Loucy (cell line): ENCODE measurements at regions not wholly inside any gene's neighbourhood (a gene's known extent, or its start where the extent isn't known, plus 50 kb on each side); places are given as distances from the start of the nearest gene placed in this dataset.

ENCODE experiments used
- H2AFZ ChIP-seq: fragments of 200-600 bp; sonication (generic); 2 replicates; pipeline ENCODE4 v1.6.0; 2016; ENCODE audit warnings: antibody characterized with exemption, mild to moderate bottlenecking, low read length, moderate library complexity
- H3F3A ChIP-seq: fragments of 200-600 bp; 2 replicates; pipeline ENCODE4 v1.6.0; 2016; ENCODE audit warnings: antibody characterized with exemption, low read depth, mild to moderate bottlenecking
- H3K27me3 ChIP-seq: fragments of 200-600 bp; sonication (generic); 2 replicates; pipeline ENCODE4 v1.6.1; 2014; ENCODE audit warnings: low read length, mild to moderate bottlenecking; ENCODE audit not compliant: insufficient read depth, poor library complexity, severe bottlenecking
- H3K36me3 ChIP-seq: fragments of 200-600 bp; sonication (generic); 2 replicates; pipeline ENCODE4 v1.6.1; 2016; ENCODE audit warnings: low read length; ENCODE audit not compliant: insufficient read depth
- H3K4me1 ChIP-seq: fragments of 200-600 bp; sonication (generic); 2 replicates; pipeline ENCODE4 v1.5.1; 2014; ENCODE audit warnings: low read length, mild to moderate bottlenecking; ENCODE audit not compliant: insufficient read depth, poor library complexity, severe bottlenecking
- H3K4me2 ChIP-seq: fragments of 200-600 bp; sonication (generic); 2 replicates; pipeline ENCODE4 v1.6.0; 2014; ENCODE audit warnings: antibody characterized with exemption, low read length, low read depth, mild to moderate bottlenecking; ENCODE audit not compliant: poor library complexity, severe bottlenecking
- H3K4me3 ChIP-seq: fragments of 200-600 bp; sonication (generic); 2 replicates; pipeline ENCODE4 v1.5.1; 2014; ENCODE audit warnings: low read length, mild to moderate bottlenecking, mixed read lengths; ENCODE audit not compliant: poor library complexity, severe bottlenecking
- H3K79me2 ChIP-seq: fragments of 200-600 bp; sonication (generic); 2 replicates; pipeline ENCODE4 v1.6.1; 2014; ENCODE audit warnings: low read length; ENCODE audit not compliant: insufficient read depth
- H3K9ac ChIP-seq: fragments of 200-600 bp; sonication (generic); 2 replicates; pipeline ENCODE4 v1.6.0; 2014; ENCODE audit warnings: mild to moderate bottlenecking, low read depth, low read length, moderate library complexity; ENCODE audit not compliant: poor library complexity, severe bottlenecking
- H3K9me2 ChIP-seq: fragments of 200-600 bp; sonication (generic); replicated peaks from 2 replicates; pipeline ENCODE4 v1.6.1; 2016; ENCODE audit warnings: low read depth, low read length, mixed read lengths
- H3K9me3 ChIP-seq: fragments of 200-600 bp; sonication (generic); 2 replicates; pipeline ENCODE4 v1.6.1; 2014; ENCODE audit warnings: mild to moderate bottlenecking, antibody characterized with exemption, low read length, low read depth; ENCODE audit not compliant: insufficient read depth
- H4K20me1 ChIP-seq: fragments of 200-600 bp; sonication (generic); 2 replicates; pipeline ENCODE4 v1.6.0; 2014; ENCODE audit warnings: antibody characterized with exemption, low read length, mild to moderate bottlenecking; ENCODE audit not compliant: insufficient read depth, poor library complexity, severe bottlenecking
- EZH2phosphoT487 ChIP-seq: fragments of 200-600 bp; IDR thresholded peaks from 2 replicates; pipeline ENCODE4 v1.6.1; 2018; ENCODE audit warnings: antibody characterized with exemption, mild to moderate bottlenecking, moderate library complexity, borderline replicate concordance
- TF ChIP-seq, protein P1 (sequence below): fragments of 200-600 bp; sonication (generic); conservative IDR thresholded peaks from 2 replicates; pipeline ENCODE4 v1.5.1; 2014; ENCODE audit warnings: mild to moderate bottlenecking, antibody characterized with exemption, low read length

DNA sequence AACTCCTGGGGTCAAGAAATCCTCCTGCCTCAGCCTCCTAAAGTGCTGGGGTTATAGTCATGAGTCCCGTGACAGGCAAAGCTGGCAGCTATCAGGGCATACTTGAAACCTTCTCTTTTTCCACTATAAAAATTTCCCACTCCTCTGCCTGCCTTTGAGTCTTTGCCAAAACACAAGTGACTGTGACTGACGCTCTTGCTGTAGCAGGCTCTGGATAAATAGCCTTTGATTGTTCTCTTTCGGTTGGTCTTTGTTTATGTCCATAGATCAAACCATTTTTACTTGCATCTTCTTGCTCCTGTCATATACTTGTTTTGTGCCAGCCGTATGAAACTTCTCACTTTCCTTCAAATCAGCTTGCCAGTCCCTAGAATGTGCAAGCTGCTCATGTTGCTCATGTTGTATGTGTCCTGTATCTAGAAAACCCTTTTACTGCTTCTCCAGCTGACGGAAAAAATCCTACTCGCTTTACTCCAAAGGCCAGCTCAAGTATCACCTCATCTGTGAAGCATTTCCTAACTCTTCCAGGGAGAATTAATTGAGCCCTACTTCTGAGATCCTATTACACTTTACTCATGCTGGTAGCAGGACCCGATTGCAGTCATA is 73.1 kb downstream of the RESF1 start:
- no peak overlapping the region for H3K4me3 ChIP-seq
- H3K27me3 ChIP-seq: no peaks in the 10 kb centered on the region
- peak overlapping the region; percentile 8 for H3K9ac ChIP-seq
- no peaks in the 10 kb centered on the region for H4K20me1 ChIP-seq
- H2AFZ ChIP-seq: no peak overlapping the region; the same call in 1 of the 2 replicates
- TF ChIP-seq, protein P1, sequence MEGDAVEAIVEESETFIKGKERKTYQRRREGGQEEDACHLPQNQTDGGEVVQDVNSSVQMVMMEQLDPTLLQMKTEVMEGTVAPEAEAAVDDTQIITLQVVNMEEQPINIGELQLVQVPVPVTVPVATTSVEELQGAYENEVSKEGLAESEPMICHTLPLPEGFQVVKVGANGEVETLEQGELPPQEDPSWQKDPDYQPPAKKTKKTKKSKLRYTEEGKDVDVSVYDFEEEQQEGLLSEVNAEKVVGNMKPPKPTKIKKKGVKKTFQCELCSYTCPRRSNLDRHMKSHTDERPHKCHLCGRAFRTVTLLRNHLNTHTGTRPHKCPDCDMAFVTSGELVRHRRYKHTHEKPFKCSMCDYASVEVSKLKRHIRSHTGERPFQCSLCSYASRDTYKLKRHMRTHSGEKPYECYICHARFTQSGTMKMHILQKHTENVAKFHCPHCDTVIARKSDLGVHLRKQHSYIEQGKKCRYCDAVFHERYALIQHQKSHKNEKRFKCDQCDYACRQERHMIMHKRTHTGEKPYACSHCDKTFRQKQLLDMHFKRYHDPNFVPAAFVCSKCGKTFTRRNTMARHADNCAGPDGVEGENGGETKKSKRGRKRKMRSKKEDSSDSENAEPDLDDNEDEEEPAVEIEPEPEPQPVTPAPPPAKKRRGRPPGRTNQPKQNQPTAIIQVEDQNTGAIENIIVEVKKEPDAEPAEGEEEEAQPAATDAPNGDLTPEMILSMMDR: no peak
- no peak for TF ChIP-seq EZH2phosphoT487
- H3F3A ChIP-seq: 0 out of 2 replicates have a peak, but pooled peaks cover 3% of the 10 kb centered on the region
- no peaks in the 10 kb centered on the region for H3K79me2 ChIP-seq
- H3K36me3 ChIP-seq: no peaks in the 10 kb centered on the region
- no peaks in the 10 kb centered on the region for H3K9me2 ChIP-seq
- H3K9me3 ChIP-seq: no peaks in the 10 kb centered on the region
- H3K4me1 ChIP-seq: peaks cover 22% of the 10 kb centered on the region
- no peak overlapping the region for H3K4me2 ChIP-seq

DNA sequence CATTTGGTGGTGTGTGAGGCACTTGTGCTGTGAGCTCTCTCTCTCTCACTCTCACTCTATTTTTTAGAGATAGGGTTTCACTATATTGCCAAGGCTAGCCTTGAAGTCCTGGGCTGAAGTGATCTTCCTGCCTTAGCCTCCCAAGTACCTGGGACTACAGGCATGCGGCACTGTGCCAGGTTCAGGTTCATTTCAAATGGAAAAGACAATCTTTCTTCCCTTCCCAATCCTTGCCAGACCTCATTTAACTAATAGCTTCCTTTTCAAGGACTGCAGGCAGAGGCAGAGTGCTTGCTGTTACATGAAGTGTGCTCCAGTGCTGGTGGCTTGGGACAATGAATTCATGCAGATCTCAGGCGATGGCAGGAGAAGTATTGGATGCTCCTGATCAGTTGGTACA is 73.2 kb upstream of the BICD1 start:
- no peak overlapping the region for H3K9ac ChIP-seq
- H3K9me2 ChIP-seq: no peaks in the 10 kb centered on the region

DNA sequence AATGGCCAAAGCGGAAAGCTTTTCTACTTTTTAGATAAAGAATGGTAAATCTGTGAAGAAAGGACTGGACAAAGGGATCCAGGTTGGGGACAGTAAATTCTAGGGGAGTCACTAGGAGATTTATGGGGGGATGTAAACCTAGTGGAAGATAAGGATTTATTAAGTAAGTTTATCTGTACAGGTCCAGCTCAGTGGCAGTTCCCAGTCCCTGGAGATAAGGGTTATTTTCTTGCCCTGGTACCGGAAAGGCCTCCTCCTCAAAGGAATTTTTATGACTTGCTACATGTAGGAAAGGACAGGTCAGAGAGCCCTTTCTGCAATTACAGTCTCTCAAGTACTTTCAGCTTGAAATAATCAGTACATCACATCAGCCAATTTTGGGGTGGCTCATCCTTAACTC is 72.6 kb upstream of the BICD1 start:
- H3K4me2 ChIP-seq: no peak overlapping the region
- 0 out of 2 replicates have a peak, but pooled peaks cover 3% of the 10 kb centered on the region for H3F3A ChIP-seq
- no peaks in the 10 kb centered on the region for H4K20me1 ChIP-seq
- no peak overlapping the region for H3K9ac ChIP-seq
- no peaks in the 10 kb centered on the region for H3K9me3 ChIP-seq
- H3K79me2 ChIP-seq: no peaks in the 10 kb centered on the region
- H3K9me2 ChIP-seq: no peaks in the 10 kb centered on the region
- no peaks in the 10 kb centered on the region for H3K27me3 ChIP-seq
- no peaks in the 10 kb centered on the region for H3K36me3 ChIP-seq
- H2AFZ ChIP-seq: no peak overlapping the region
- H3K4me3 ChIP-seq: no peak overlapping the region
- TF ChIP-seq, protein P1: no peak
- no peak for TF ChIP-seq EZH2phosphoT487
- peaks cover 22% of the 10 kb centered on the region for H3K4me1 ChIP-seq

More for the DNA sequence above, 73.2 kb upstream of the BICD1 start:
- H2AFZ ChIP-seq: peak overlapping the region; percentile 82
- no peaks in the 10 kb centered on the region for H3K79me2 ChIP-seq
- H3K4me3 ChIP-seq: no peak overlapping the region
- peaks cover 22% of the 10 kb centered on the region for H3K4me1 ChIP-seq
- H3K4me2 ChIP-seq: no peak overlapping the region
- no peaks in the 10 kb centered on the region for H3K9me3 ChIP-seq
- no peak for TF ChIP-seq EZH2phosphoT487
- TF ChIP-seq, protein P1: no peak
- no peaks in the 10 kb centered on the region for H4K20me1 ChIP-seq
- H3K36me3 ChIP-seq: no peaks in the 10 kb centered on the region
- 0 out of 2 replicates have a peak, but pooled peaks cover 3% of the 10 kb centered on the region for H3F3A ChIP-seq
- H3K27me3 ChIP-seq: no peaks in the 10 kb centered on the region
